T-cell (primary cell): ENCODE measurements at regions not wholly inside any gene's neighbourhood (a gene's known extent, or its start where the extent isn't known, plus 50 kb on each side); places are given as distances from the start of the nearest gene placed in this dataset.

Source experiments
- ATAC-seq, 4 experiments: fragments of 200-7000 bp in 3 of 4; fragments of 150-1000 bp in 1 of 4; cut with Tn5 transposase; replicated peaks in 1 of 4; 1 replicate in 3 of 4; 2 replicates in 1 of 4; pipeline ENCODE4 v1.10.0; 2021; ENCODE audit warnings: moderate library complexity in 3 of 4, mild to moderate bottlenecking in 2 of 4, moderate number of reproducible peaks in 1 of 4
- CTCF ChIA-PET, 2 donors: fragments of 300-600 bp; sonication (Branson Sonifier 250); formaldehyde crosslinking; loops; one replicate each; lab custom pipeline; 2022; ENCODE audit warnings: antibody characterized with exemption in 2 of 2; lab: Charles Lee
- POLR2A ChIA-PET, 2 donors: fragments of 300-600 bp; sonication (Branson Sonifier 250); formaldehyde crosslinking; loops; one replicate each; lab custom pipeline; 2022; ENCODE audit warnings: antibody characterized with exemption in 2 of 2; lab: Charles Lee
- DNase-seq, 35 experiments: peaks; one replicate each; pipeline versions ENCODE4 v3.0.0 to v3.0.0-alpha.2; 2013 to 2023
- H3K27ac ChIP-seq: one replicate; pipeline ENCODE4 v1.5.1; 2013; ENCODE audit warnings: low read length
- H3K27me3 ChIP-seq, 2 experiments: replicated peaks in 1 of 2; 1 replicate in 1 of 2; 2 replicates in 1 of 2; pipeline versions ENCODE4 v1.6.1 to v1.7.0; 2013; ENCODE audit warnings: low read length in 1 of 2, mixed read lengths in 1 of 2; ENCODE audit not compliant: control insufficient read depth in 2 of 2, insufficient read depth in 2 of 2; ENCODE audit errors: extremely low read depth in 1 of 2
- H3K36me3 ChIP-seq, 2 donors: 1 replicate in 1 of 2; 2 replicates in 1 of 2; pipeline versions ENCODE4 v1.6.1 to v1.7.0; 2013; ENCODE audit warnings: low read length in 1 of 2; ENCODE audit not compliant: control insufficient read depth in 2 of 2, insufficient read depth in 1 of 2; ENCODE audit errors: extremely low read depth in 1 of 2
- H3K4me1 ChIP-seq, 2 experiments: 1 replicate in 1 of 2; 2 replicates in 1 of 2; pipeline versions ENCODE4 v1.6.1 to v1.7.0; 2013; ENCODE audit warnings: low read length in 2 of 2, mixed read lengths in 1 of 2; ENCODE audit not compliant: insufficient read depth in 2 of 2, control insufficient read depth in 1 of 2; ENCODE audit errors: extremely low read depth in 1 of 2
- H3K4me3 ChIP-seq, 2 donors: 1 replicate in 1 of 2; 2 replicates in 1 of 2; pipeline versions ENCODE4 v1.5.1 to v1.7.0; 2013; ENCODE audit warnings: mild to moderate bottlenecking in 2 of 2, low read length in 1 of 2, moderate library complexity in 1 of 2; ENCODE audit not compliant: control insufficient read depth in 1 of 2; ENCODE audit errors: extremely low read depth in 1 of 2
- H3K9me3 ChIP-seq: 2 replicates; pipeline ENCODE4 v1.7.0; 2013
- H3K27ac Mint-ChIP-seq, 2 donors: one replicate each; pipeline ENCODE4 v1.8.0; 2020 to 2021; ENCODE audit warnings: mild to moderate bottlenecking in 2 of 2, mixed read lengths in 2 of 2
- H3K27me3 Mint-ChIP-seq, 2 donors: one replicate each; pipeline ENCODE4 v1.8.0; 2021 to 2022; ENCODE audit warnings: mixed read lengths in 2 of 2
- H3K36me3 Mint-ChIP-seq: one replicate; pipeline ENCODE4 v1.8.0; 2021; ENCODE audit warnings: mixed read lengths
- H3K4me1 Mint-ChIP-seq, 3 donors: one replicate each; pipeline ENCODE4 v1.8.0; 2020 to 2022; ENCODE audit warnings: mixed read lengths in 3 of 3, mild to moderate bottlenecking in 1 of 3
- H3K4me3 Mint-ChIP-seq, 3 donors: one replicate each; pipeline ENCODE4 v1.8.0; 2020 to 2022; ENCODE audit warnings: mild to moderate bottlenecking in 3 of 3, mixed read lengths in 3 of 3, moderate library complexity in 3 of 3
- H3K9me3 Mint-ChIP-seq, 3 donors: one replicate each; pipeline ENCODE4 v1.8.0; 2020 to 2022; ENCODE audit warnings: mixed read lengths in 3 of 3
- WGBS: methylation state at CpG from one replicate; pipeline ENCODE4 v1.1.5; 2013; ENCODE audit warnings: missing lambda C conversion rate; ENCODE audit not compliant: insufficient coverage; 5-methylcytosine and 5-hydroxymethylcytosine counted together

DNA sequence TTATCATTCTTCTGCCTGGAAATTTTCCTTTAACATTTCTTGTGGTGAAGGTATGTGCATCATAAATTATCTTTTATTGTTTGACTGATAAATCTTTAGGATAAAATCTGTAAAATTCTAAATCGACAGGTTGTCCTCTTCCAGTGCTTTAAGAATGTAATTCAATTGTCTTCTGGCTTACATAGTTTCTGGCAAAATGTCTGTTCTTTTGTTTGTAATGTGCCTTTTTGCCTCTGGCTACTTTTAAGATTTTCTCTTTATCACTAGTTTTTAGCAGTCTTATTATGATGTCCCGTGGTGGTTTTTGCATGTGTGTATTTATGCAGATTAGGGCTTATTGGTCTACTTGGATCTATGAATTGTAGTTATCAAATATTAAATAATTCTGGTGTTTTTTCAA, 203.6 kb upstream of the COPS8 start:
- H3K27me3 ChIP-seq = peaks cover 0 to 12% of the 10 kb centered on the region in 2 experiments
- WGBS = 100% methylated on average over 1 of the region's 2 CpGs
- no peaks in the 10 kb centered on the region for H3K4me1 ChIP-seq
- ChIA-PET CTCF (interaction anchor here in 1 of 2 donors (0.7 kb wide), 1 partner anchor 548 kb away, joined by 3 read pairs; no protein-coding TSS in a partner anchor), POLR2A (no interaction called here)
- no peaks in the 10 kb centered on the region for H3K9me3 Mint-ChIP-seq
- H3K4me3 Mint-ChIP-seq = no peak overlapping the region
- ATAC-seq (no peak), DNase-seq (no peak)
- H3K9me3 ChIP-seq = no peaks in the 10 kb centered on the region
- H3K4me1 Mint-ChIP-seq = no peaks in the 10 kb centered on the region
- no peak overlapping the region for H3K27ac Mint-ChIP-seq
- H3K36me3 Mint-ChIP-seq = no peaks in the 10 kb centered on the region
- H3K4me3 ChIP-seq = no peak overlapping the region
- H3K36me3 ChIP-seq = no peaks in the 10 kb centered on the region
- H3K27me3 Mint-ChIP-seq = peaks cover 10 to 14% of the 10 kb centered on the region in 2 donors
- no peak overlapping the region for H3K27ac ChIP-seq

DNA sequence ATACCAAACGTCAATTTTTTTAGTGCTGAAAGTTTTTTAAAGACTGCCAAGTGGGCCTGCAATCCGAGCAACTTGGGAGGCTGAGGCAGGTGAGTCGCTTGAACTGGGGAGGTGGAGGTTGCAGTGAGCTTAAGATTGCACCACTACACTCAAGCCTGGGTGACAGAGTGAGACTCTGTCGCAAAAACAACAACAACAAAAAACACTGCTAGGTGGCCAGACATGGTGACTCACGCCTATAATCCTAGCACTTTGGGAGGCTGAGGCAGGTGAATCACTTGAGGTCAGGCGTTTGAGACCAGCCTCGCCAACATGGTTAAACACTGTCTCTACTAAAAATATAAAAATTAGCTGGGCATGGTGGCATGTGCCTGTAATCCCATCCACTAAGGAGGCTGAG, 202.8 kb upstream of the COPS8 start:
- Mint-ChIP-seq H3K27me3 (peaks cover 10 to 15% of the 10 kb centered on the region in 2 donors), H3K4me1 (no peaks in the 10 kb centered on the region), H3K36me3 (no peaks in the 10 kb centered on the region), H3K4me3 (no peak overlapping the region), H3K9me3 (no peaks in the 10 kb centered on the region), H3K27ac (no peak overlapping the region)
- H3K27ac ChIP-seq = no peak overlapping the region
- WGBS = 100% methylated on average over 1 of the region's 7 CpGs
- no peaks in the 10 kb centered on the region for H3K4me1 ChIP-seq
- no peaks in the 10 kb centered on the region for H3K9me3 ChIP-seq
- ATAC-seq (no peak), DNase-seq (no peak)
- ChIA-PET POLR2A (no interaction called here), CTCF (interaction anchor here in 1 of 2 donors (0.6 kb wide), 2 partner anchors 35 to 536 kb away, joined by 3 read pairs; no protein-coding TSS in a partner anchor)
- no peak overlapping the region for H3K4me3 ChIP-seq
- H3K36me3 ChIP-seq = no peaks in the 10 kb centered on the region
- H3K27me3 ChIP-seq = peaks cover 0 to 12% of the 10 kb centered on the region in 2 experiments

DNA sequence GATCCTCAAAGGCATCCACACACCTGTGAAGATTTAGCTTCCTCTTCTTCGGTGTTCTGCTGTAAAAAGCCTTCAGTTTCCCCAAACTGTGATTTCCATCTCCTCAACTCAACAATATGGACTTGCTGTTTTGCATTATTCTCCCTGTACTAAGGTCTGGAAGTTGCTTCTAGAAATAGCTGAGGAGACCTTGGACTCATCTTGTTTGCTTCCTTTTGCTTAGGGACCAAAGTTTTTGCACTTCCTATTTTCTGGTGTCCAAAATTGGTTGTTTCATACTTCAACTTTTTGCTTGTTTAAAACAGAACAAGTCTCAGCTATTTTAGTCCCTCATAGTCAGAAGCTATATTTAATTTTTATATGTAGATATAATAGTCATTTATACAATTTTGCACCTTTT, 201.9 kb upstream of the COPS8 start:
- Mint-ChIP-seq H3K4me1 (no peaks in the 10 kb centered on the region), H3K36me3 (no peaks in the 10 kb centered on the region)
- H3K27ac ChIP-seq = no peak overlapping the region

GRCh38 chr2:236884569-236885175, 201.0 kb upstream of the COPS8 start:
- peaks cover 15 to 16% of the 10 kb centered on the region in 2 donors for H3K27me3 Mint-ChIP-seq
- Histone ChIP-seq H3K4me3 (no peak overlapping the region), H3K4me1 (no peaks in the 10 kb centered on the region), H3K27ac (no peak overlapping the region), H3K27me3 (peaks cover 0 to 17% of the 10 kb centered on the region in 2 experiments), H3K36me3 (no peaks in the 10 kb centered on the region), H3K9me3 (no peaks in the 10 kb centered on the region)
- H3K4me3 Mint-ChIP-seq = no peak overlapping the region
- H3K36me3 Mint-ChIP-seq = no peaks in the 10 kb centered on the region
- no peaks in the 10 kb centered on the region for H3K9me3 Mint-ChIP-seq
- DNase-seq = no peak
- 58% methylated on average over 2 of the region's 5 CpGs for WGBS
- no peaks in the 10 kb centered on the region for H3K4me1 Mint-ChIP-seq
- CTCF ChIA-PET = no interaction called here
- no peak overlapping the region for H3K27ac Mint-ChIP-seq
- POLR2A ChIA-PET = no interaction called here
- no peak for ATAC-seq

More for the DNA sequence above, 201.9 kb upstream of the COPS8 start:
- no peak for ATAC-seq
- Histone ChIP-seq H3K4me1 (no peaks in the 10 kb centered on the region), H3K9me3 (no peaks in the 10 kb centered on the region), H3K27me3 (peaks cover 0 to 19% of the 10 kb centered on the region in 2 experiments), H3K4me3 (no peak overlapping the region), H3K36me3 (no peaks in the 10 kb centered on the region)
- ChIA-PET CTCF (no interaction called here), POLR2A (no interaction called here)
- H3K27ac Mint-ChIP-seq = no peak overlapping the region
- H3K27me3 Mint-ChIP-seq = peaks cover 13 to 15% of the 10 kb centered on the region in 2 donors
- WGBS = no CpG with 5 or more reads among the region's 1 CpG
- H3K4me3 Mint-ChIP-seq = no peak overlapping the region
- DNase-seq = no peak
- no peaks in the 10 kb centered on the region for H3K9me3 Mint-ChIP-seq

DNA sequence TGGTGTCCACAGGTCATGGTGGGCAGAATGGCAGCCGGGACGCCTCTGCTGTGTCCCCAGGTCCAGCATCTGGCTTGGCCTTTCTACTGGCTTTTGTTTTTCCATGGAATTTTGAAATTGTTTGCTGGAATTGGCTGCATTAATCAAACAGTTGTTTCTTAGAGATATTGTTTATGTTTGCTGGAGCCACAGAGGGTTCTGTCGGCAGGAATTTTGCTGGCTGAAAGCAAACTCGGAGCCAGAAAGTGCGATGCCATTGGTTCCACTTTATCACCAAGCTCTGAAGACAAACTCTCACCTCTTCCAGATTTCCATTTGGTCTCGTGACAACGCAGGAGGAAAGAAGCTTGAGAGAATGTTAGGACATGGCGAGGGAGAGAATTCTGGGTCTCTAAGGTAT, 199.2 kb upstream of the COPS8 start:
- Histone ChIP-seq H3K36me3 (no peaks in the 10 kb centered on the region), H3K27ac (no peak overlapping the region), H3K4me1 (no peaks in the 10 kb centered on the region), H3K4me3 (no peak overlapping the region), H3K27me3 (peaks cover 0 to 18% of the 10 kb centered on the region in 2 experiments), H3K9me3 (no peaks in the 10 kb centered on the region)
- Mint-ChIP-seq H3K27ac (no peak overlapping the region), H3K4me3 (no peak overlapping the region), H3K27me3 (peaks cover 15 to 16% of the 10 kb centered on the region in 2 donors), H3K4me1 (no peaks in the 10 kb centered on the region), H3K9me3 (no peaks in the 10 kb centered on the region), H3K36me3 (no peaks in the 10 kb centered on the region)
- no peak for DNase-seq
- ATAC-seq = no peak
- ChIA-PET POLR2A (no interaction called here), CTCF (no interaction called here)
- no CpG with 5 or more reads among the region's 8 CpGs for WGBS

GRCh38 chr2:236887531-236887930, 198.2 kb upstream of the COPS8 start:
- DNase-seq = no peak
- peaks cover 15 to 16% of the 10 kb centered on the region in 2 donors for H3K27me3 Mint-ChIP-seq
- WGBS = 100% methylated on average over 2 of the region's 6 CpGs
- no peak overlapping the region for H3K27ac Mint-ChIP-seq
- H3K27ac ChIP-seq = no peak overlapping the region
- ChIA-PET CTCF (no interaction called here), POLR2A (no interaction called here)
- no peaks in the 10 kb centered on the region for H3K36me3 ChIP-seq
- peaks cover 0 to 18% of the 10 kb centered on the region in 2 experiments for H3K27me3 ChIP-seq
- H3K4me3 ChIP-seq = no peak overlapping the region
- H3K4me1 ChIP-seq = no peaks in the 10 kb centered on the region
- H3K9me3 ChIP-seq = no peaks in the 10 kb centered on the region
- no peak for ATAC-seq
- H3K4me3 Mint-ChIP-seq = no peak overlapping the region
- no peaks in the 10 kb centered on the region for H3K36me3 Mint-ChIP-seq
- H3K4me1 Mint-ChIP-seq = no peaks in the 10 kb centered on the region
- no peaks in the 10 kb centered on the region for H3K9me3 Mint-ChIP-seq
